ENCODE measurements at regions not wholly inside any gene's neighbourhood (a gene's known extent, or its start where the extent isn't known, plus 50 kb on each side); places are given as distances from the start of the nearest gene placed in this dataset.

DNA sequence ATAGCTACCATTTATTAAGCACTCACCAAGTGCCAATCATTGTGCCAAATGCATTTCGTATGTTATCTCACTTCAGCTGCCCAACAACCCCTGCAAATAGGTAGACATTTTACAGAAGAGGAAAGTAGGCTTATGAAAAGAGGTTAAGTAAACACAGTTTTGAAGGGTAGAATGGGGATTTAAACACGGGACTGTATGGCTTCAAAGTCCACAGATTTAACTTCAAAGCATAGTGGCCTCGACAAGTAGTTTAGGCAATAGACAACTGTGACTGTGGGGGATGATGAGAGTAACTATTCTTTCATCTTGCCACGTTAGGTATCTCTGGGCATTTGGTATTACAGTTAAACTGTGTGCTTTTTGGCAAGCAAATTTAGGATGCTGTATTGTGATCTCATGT is 266.8 kb upstream of the SRRM4 start (continued):
- peak; percentile 52; the same call in 1 of the 2 replicates for TF ChIP-seq ZNF614 (CRISPR knock-in tag; IDR thresholded peaks at IDR 0.05; ENCODE audit: borderline replicate concordance)
- peak; percentile 63; the same call in 1 of the 2 replicates for TF ChIP-seq STAT5B (CRISPR knock-in tag; IDR thresholded peaks at IDR 0.05)
- peak; percentile 58; the same call in 1 of the 2 replicates for TF ChIP-seq MIER3 (CRISPR knock-in tag; IDR thresholded peaks at IDR 0.05; ENCODE audit: borderline replicate concordance)
- TF ChIP-seq TCF7 (IDR thresholded peaks at IDR 0.05; ENCODE audit: low read depth): peak; percentile 100
- TF ChIP-seq ADNP (CRISPR knock-in tag; IDR thresholded peaks at IDR 0.05): no peak
- 0 out of 2 replicates have a peak, but pooled peaks have one; percentile 11 for TF ChIP-seq ZNF3 (CRISPR knock-in tag; IDR thresholded peaks at IDR 0.05)
- TF ChIP-seq, protein P1, sequence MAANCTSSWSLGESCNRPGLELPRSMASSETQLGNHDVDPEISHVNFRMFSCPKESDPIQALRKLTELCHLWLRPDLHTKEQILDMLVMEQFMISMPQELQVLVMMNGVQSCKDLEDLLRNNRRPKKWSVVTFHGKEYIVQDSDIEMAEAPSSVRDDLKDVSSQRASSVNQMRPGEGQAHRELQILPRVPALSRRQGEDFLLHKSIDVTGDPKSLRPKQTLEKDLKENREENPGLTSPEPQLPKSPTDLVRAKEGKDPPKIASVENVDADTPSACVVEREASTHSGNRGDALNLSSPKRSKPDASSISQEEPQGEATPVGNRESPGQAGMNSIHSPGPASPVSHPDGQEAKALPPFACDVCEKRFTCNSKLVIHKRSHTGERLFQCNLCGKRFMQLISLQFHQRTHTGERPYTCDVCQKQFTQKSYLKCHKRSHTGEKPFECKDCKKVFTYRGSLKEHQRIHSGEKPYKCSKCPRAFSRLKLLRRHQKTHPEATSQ (CRISPR knock-in tag; IDR thresholded peaks at IDR 0.05; ENCODE audit: borderline replicate concordance): no peak
- peak; percentile 96 for TF ChIP-seq HHEX (CRISPR knock-in tag; IDR thresholded peaks at IDR 0.05)
- peak; percentile 60; the same call in 1 of the 2 replicates for TF ChIP-seq CCDC6 (CRISPR knock-in tag; IDR thresholded peaks at IDR 0.05)
- peak; percentile 45; the same call in 1 of the 2 replicates for TF ChIP-seq ZNF451 (CRISPR knock-in tag; IDR thresholded peaks at IDR 0.05)
- TF ChIP-seq RORA (CRISPR knock-in tag; IDR thresholded peaks at IDR 0.05): 0 out of 2 replicates have a peak, but pooled peaks have one; percentile 27
- peak; percentile 86; the same call in 1 of the 2 replicates for TF ChIP-seq NFKBIZ (CRISPR knock-in tag; IDR thresholded peaks at IDR 0.05)
- TF ChIP-seq FOXK2 (IDR thresholded peaks at IDR 0.05): 0 out of 2 replicates have a peak, but pooled peaks have one; percentile 30
- 0 out of 2 replicates have a peak, but pooled peaks have one; percentile 37 for TF ChIP-seq ARNT2 (CRISPR knock-in tag; IDR thresholded peaks at IDR 0.05; ENCODE audit: low read depth)
- TF ChIP-seq ZNF24 (IDR thresholded peaks at IDR 0.05): no peak
- TF ChIP-seq, protein P2, sequence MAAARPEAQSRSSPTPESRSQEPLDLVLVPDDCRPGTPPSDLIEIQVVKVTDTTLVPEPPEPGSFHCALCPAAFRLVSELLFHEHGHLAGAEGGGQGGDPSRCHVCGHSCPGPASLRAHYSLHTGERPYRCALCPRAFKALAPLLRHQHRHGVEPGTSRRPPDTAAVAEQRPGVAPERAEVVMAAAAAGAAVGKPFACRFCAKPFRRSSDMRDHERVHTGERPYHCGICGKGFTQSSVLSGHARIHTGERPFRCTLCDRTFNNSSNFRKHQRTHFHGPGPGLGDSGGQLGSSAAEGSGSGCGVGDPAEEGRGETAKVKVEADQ (CRISPR knock-in tag; IDR thresholded peaks at IDR 0.05; ENCODE audit: borderline replicate concordance): peak; percentile 62; the same call in 1 of the 2 replicates
- TF ChIP-seq JUND (CRISPR knock-in tag; IDR thresholded peaks at IDR 0.05): peak; percentile 35; the same call in 1 of the 2 replicates
- TF ChIP-seq RCOR2 (CRISPR knock-in tag; IDR thresholded peaks at IDR 0.05): peak; percentile 95
- TF ChIP-seq, protein P3, sequence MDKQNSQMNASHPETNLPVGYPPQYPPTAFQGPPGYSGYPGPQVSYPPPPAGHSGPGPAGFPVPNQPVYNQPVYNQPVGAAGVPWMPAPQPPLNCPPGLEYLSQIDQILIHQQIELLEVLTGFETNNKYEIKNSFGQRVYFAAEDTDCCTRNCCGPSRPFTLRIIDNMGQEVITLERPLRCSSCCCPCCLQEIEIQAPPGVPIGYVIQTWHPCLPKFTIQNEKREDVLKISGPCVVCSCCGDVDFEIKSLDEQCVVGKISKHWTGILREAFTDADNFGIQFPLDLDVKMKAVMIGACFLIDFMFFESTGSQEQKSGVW (CRISPR knock-in tag; IDR thresholded peaks at IDR 0.05; ENCODE audit: borderline replicate concordance): no peak
- no peak for TF ChIP-seq ZBTB7A (CRISPR knock-in tag; IDR thresholded peaks at IDR 0.05)
- TF ChIP-seq, protein P4, sequence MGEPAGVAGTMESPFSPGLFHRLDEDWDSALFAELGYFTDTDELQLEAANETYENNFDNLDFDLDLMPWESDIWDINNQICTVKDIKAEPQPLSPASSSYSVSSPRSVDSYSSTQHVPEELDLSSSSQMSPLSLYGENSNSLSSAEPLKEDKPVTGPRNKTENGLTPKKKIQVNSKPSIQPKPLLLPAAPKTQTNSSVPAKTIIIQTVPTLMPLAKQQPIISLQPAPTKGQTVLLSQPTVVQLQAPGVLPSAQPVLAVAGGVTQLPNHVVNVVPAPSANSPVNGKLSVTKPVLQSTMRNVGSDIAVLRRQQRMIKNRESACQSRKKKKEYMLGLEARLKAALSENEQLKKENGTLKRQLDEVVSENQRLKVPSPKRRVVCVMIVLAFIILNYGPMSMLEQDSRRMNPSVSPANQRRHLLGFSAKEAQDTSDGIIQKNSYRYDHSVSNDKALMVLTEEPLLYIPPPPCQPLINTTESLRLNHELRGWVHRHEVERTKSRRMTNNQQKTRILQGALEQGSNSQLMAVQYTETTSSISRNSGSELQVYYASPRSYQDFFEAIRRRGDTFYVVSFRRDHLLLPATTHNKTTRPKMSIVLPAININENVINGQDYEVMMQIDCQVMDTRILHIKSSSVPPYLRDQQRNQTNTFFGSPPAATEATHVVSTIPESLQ (CRISPR knock-in tag; conservative IDR thresholded peaks at IDR 0.05): peak; percentile 73; the same call in 1 of the 2 replicates
